ENCODE measurements at regions not wholly inside any gene's neighbourhood (a gene's known extent, or its start where the extent isn't known, plus 50 kb on each side); places are given as distances from the start of the nearest gene placed in this dataset.

- Histone ChIP-seq H3K4me3 (no peak overlapping the region), H3K27ac (no peak overlapping the region), H3K27me3 (peaks cover 0 to 55% of the 10 kb centered on the region in 2 donors), H3K4me1 (no peaks in the 10 kb centered on the region), H3K36me3 (no peaks in the 10 kb centered on the region), H3K9me3 (no peaks in the 10 kb centered on the region)
- intact Hi-C loops (cut with DNase I) = loop anchor here in 1 of 2 donors (2.0 kb wide), 1 partner anchor 256 kb away; the partner anchor contains the start of gene OLFM1
- no peak for ATAC-seq
- DNase-seq = peak in 1 of 4 donors; percentile 45
- no peak for TF ChIP-seq CTCF (IDR thresholded peaks at IDR 0.05)
These were observed 137.1 kb upstream of the PPP1R26 start for GRCh38 chr9:135342206-135343130.

GRCh38 chr9:135343136-135343535, 136.4 kb upstream of the PPP1R26 start:
- Histone ChIP-seq H3K4me3 (no peak overlapping the region), H3K9me3 (no peaks in the 10 kb centered on the region), H3K36me3 (no peaks in the 10 kb centered on the region), H3K4me1 (no peaks in the 10 kb centered on the region), H3K27ac (no peak overlapping the region), H3K27me3 (peaks cover 0 to 55% of the 10 kb centered on the region in 2 donors)
- ATAC-seq = no peak
- TF ChIP-seq CTCF (IDR thresholded peaks at IDR 0.05) = no peak
- peak in 1 of 4 donors; percentile 63 for DNase-seq
- intact Hi-C loops (cut with DNase I) = loop anchor here in 1 of 2 donors (2.0 kb wide), 1 partner anchor 256 kb away; the partner anchor contains the start of gene OLFM1

- no peaks in the 10 kb centered on the region for H3K9me3 ChIP-seq
- H3K4me3 ChIP-seq = no peak overlapping the region
- ATAC-seq = peak; percentile 87
- no peak overlapping the region for H3K27ac ChIP-seq
- H3K4me1 ChIP-seq = no peaks in the 10 kb centered on the region
- peaks cover 0 to 63% of the 10 kb centered on the region in 2 donors for H3K27me3 ChIP-seq
- intact Hi-C loops (cut with DNase I) = loop anchor here in 1 of 2 donors (2.0 kb wide), 1 partner anchor 257 kb away; the partner anchor contains the start of gene OLFM1
- no peaks in the 10 kb centered on the region for H3K36me3 ChIP-seq
- TF ChIP-seq CTCF (IDR thresholded peaks at IDR 0.05) = peak; percentile 79 to 91
- peak; percentile 48 to 90 (median 58) for DNase-seq
These were observed 135.6 kb upstream of the PPP1R26 start for GRCh38 chr9:135343837-135344522.

- no peak for TF ChIP-seq CTCF (IDR thresholded peaks at IDR 0.05)
- peak in 1 of 4 donors; percentile 45 for DNase-seq
- ATAC-seq = no peak
- Histone ChIP-seq H3K27ac (no peak overlapping the region), H3K27me3 (peaks cover 0 to 65% of the 10 kb centered on the region in 2 donors), H3K36me3 (no peaks in the 10 kb centered on the region), H3K4me3 (no peak overlapping the region), H3K4me1 (no peaks in the 10 kb centered on the region), H3K9me3 (no peaks in the 10 kb centered on the region)
- intact Hi-C loops (cut with DNase I) = no loop called here
These were observed 135.1 kb upstream of the PPP1R26 start for GRCh38 chr9:135344523-135344901.
